HEK293 (cell line): ENCODE measurements at regions not wholly inside any gene's neighbourhood (a gene's known extent, or its start where the extent isn't known, plus 50 kb on each side); places are given as distances from the start of the nearest gene placed in this dataset.

Experiments used
- CTCF ChIA-PET: fragments of 350-600 bp; formaldehyde crosslinking; extraction: SDS; loops from one replicate; lab custom pipeline; 2021; ENCODE audit warnings: antibody characterized with exemption; lab: Yijun Ruan, JAX
- POLR2A ChIA-PET: fragments of 300-600 bp; formaldehyde crosslinking; extraction: SDS; loops from one replicate; lab custom pipeline; 2020; ENCODE audit warnings: antibody characterized with exemption, inconsistent platforms; lab: Yijun Ruan, JAX
- H3K27ac ChIP-seq: fragments of 200-500 bp; sonication (Bioruptor generic); 2 replicates; pipeline ENCODE4 v1.5.1; 2014; ENCODE audit warnings: low read depth, low read length, control low read depth, inconsistent platforms; ENCODE audit errors: extremely low read depth
- H3K36me3 ChIP-seq, 2 experiments: fragments of 200-500 bp in 1 of 2; sonication (Bioruptor generic) in 1 of 2; 1 replicate in 1 of 2; 2 replicates in 1 of 2; pipeline ENCODE4 v1.5.1; 2014 to 2017; ENCODE audit warnings: inconsistent platforms in 2 of 2, low read length in 2 of 2; ENCODE audit not compliant: control insufficient read depth in 2 of 2, insufficient read depth in 1 of 2
- H3K4me1 ChIP-seq: fragments of 200-500 bp; sonication (Bioruptor generic); 2 replicates; pipeline ENCODE4 v1.5.1; 2014; ENCODE audit warnings: mild to moderate bottlenecking, low read length, inconsistent platforms; ENCODE audit not compliant: control insufficient read depth, insufficient read depth
- H3K4me3 ChIP-seq: 2 replicates; pipeline ENCODE4 v1.5.1; 2011; ENCODE audit warnings: low read depth, mild to moderate bottlenecking, control low read depth, low read length, moderate library complexity
- H3K9me3 ChIP-seq: fragments of 200-500 bp; sonication (Bioruptor generic); 2 replicates; pipeline ENCODE4 v1.5.1; 2014; ENCODE audit warnings: low read depth, low read length, inconsistent platforms; ENCODE audit not compliant: control insufficient read depth, insufficient read depth
- MEIS1 ChIP-seq: sonication (generic); formaldehyde crosslinking; IDR thresholded peaks from 2 replicates; pipeline ENCODE4 v1.8.1; 2022; ENCODE audit warnings: missing genetic modification reagents, mild to moderate bottlenecking, borderline replicate concordance
- MYNN ChIP-seq: fragments of 450-650 bp; formaldehyde crosslinking; IDR thresholded peaks from 2 replicates; pipeline ENCODE4 v1.5.1; 2016; ENCODE audit warnings: missing biosample characterization, missing genetic modification characterization, borderline replicate concordance
- OVOL3 ChIP-seq: fragments of 450-650 bp; formaldehyde crosslinking; IDR thresholded peaks from 2 replicates; pipeline ENCODE4 v1.5.1; 2016; ENCODE audit warnings: missing biosample characterization, missing genetic modification characterization
- REPIN1 ChIP-seq: fragments of 450-650 bp; formaldehyde crosslinking; IDR thresholded peaks from 2 replicates; pipeline ENCODE4 v1.5.1; 2017; ENCODE audit warnings: missing biosample characterization, missing genetic modification characterization, low read depth
- ZBTB7A ChIP-seq: fragments of 450-650 bp; formaldehyde crosslinking; IDR thresholded peaks from 2 replicates; pipeline ENCODE4 v1.5.1; 2016; ENCODE audit warnings: low read depth, missing biosample characterization, missing genetic modification characterization
- ZEB2 ChIP-seq: fragments of 450-650 bp; formaldehyde crosslinking; IDR thresholded peaks from 2 replicates; pipeline ENCODE4 v1.5.1; 2016; ENCODE audit warnings: missing biosample characterization, missing genetic modification characterization
- ZNF214 ChIP-seq: fragments of 450-650 bp; formaldehyde crosslinking; IDR thresholded peaks from 2 replicates; pipeline ENCODE4 v1.5.1; 2017; ENCODE audit warnings: missing biosample characterization, mild to moderate bottlenecking, missing genetic modification characterization, borderline replicate concordance
- ZNF239 ChIP-seq: fragments of 450-650 bp; formaldehyde crosslinking; IDR thresholded peaks from 2 replicates; pipeline ENCODE4 v1.5.1; 2016; ENCODE audit warnings: missing biosample characterization, missing genetic modification characterization
- ZNF292 ChIP-seq: fragments of 450-650 bp; formaldehyde crosslinking; IDR thresholded peaks from 2 replicates; pipeline ENCODE4 v1.5.1; 2016; ENCODE audit warnings: low read depth, missing biosample characterization, missing genetic modification characterization, borderline replicate concordance
- ZNF335 ChIP-seq: fragments of 450-650 bp; formaldehyde crosslinking; conservative IDR thresholded peaks from 2 replicates; pipeline ENCODE4 v1.5.1; 2016; ENCODE audit warnings: missing biosample characterization, missing genetic modification characterization
- ZNF341 ChIP-seq: fragments of 450-650 bp; formaldehyde crosslinking; IDR thresholded peaks from 2 replicates; pipeline ENCODE4; 2016; ENCODE audit warnings: low read depth, missing biosample characterization, missing genetic modification characterization
- ZNF426 ChIP-seq: fragments of 450-650 bp; formaldehyde crosslinking; IDR thresholded peaks from 2 replicates; pipeline ENCODE4 v1.5.1; 2017; ENCODE audit warnings: missing biosample characterization, missing genetic modification characterization, mild to moderate bottlenecking, inconsistent platforms, moderate library complexity
- ZNF510 ChIP-seq: fragments of 450-650 bp; formaldehyde crosslinking; IDR thresholded peaks from 2 replicates; pipeline ENCODE4 v1.5.1; 2018; ENCODE audit warnings: mild to moderate bottlenecking, missing genetic modification characterization, missing biosample characterization; ENCODE audit not compliant: insufficient replicate concordance
- ZNF660 ChIP-seq: fragments of 450-650 bp; IDR thresholded peaks from 2 replicates; pipeline ENCODE4 v1.5.1; 2018; ENCODE audit warnings: missing biosample characterization, mild to moderate bottlenecking, missing genetic modification characterization
- ZNF664 ChIP-seq: fragments of 450-650 bp; formaldehyde crosslinking; IDR thresholded peaks from 2 replicates; pipeline ENCODE4 v1.5.1; 2016; ENCODE audit warnings: missing biosample characterization, missing genetic modification characterization
- ZNF701 ChIP-seq: fragments of 450-650 bp; formaldehyde crosslinking; IDR thresholded peaks from 2 replicates; pipeline ENCODE4 v1.5.1; 2016; ENCODE audit warnings: missing biosample characterization, missing genetic modification characterization
- ZNF76 ChIP-seq: fragments of 450-650 bp; formaldehyde crosslinking; IDR thresholded peaks from 2 replicates; pipeline ENCODE4; 2016; ENCODE audit warnings: low read depth, missing biosample characterization, missing genetic modification characterization, borderline replicate concordance
- ZNF768 ChIP-seq: fragments of 450-650 bp; formaldehyde crosslinking; IDR thresholded peaks from 2 replicates; pipeline ENCODE4 v1.5.1; 2018; ENCODE audit warnings: missing biosample characterization, mild to moderate bottlenecking, missing genetic modification characterization
- ZNF830 ChIP-seq: fragments of 450-650 bp; IDR thresholded peaks from 2 replicates; pipeline ENCODE4 v1.5.0; 2018; ENCODE audit warnings: missing biosample characterization, missing genetic modification characterization, low read depth, mild to moderate bottlenecking, moderate library complexity
- ZNF843 ChIP-seq: fragments of 450-650 bp; formaldehyde crosslinking; IDR thresholded peaks from 2 replicates; pipeline ENCODE4 v1.5.1; 2016; ENCODE audit warnings: missing biosample characterization, missing genetic modification characterization
- TF ChIP-seq, protein P1 (sequence below): fragments of 450-650 bp; formaldehyde crosslinking; IDR thresholded peaks from 2 replicates; pipeline ENCODE4 v1.5.1; 2016; ENCODE audit warnings: missing biosample characterization, missing genetic modification characterization
- TF ChIP-seq, protein P2 (sequence below): fragments of 450-650 bp; formaldehyde crosslinking; IDR thresholded peaks from 2 replicates; pipeline ENCODE4 v1.5.0; 2017; ENCODE audit warnings: missing biosample characterization, missing genetic modification characterization, borderline replicate concordance
- TF ChIP-seq, protein P3 (sequence below): fragments of 450-650 bp; formaldehyde crosslinking; IDR thresholded peaks from 2 replicates; pipeline ENCODE4 v1.5.1; 2016; ENCODE audit warnings: missing biosample characterization, missing genetic modification characterization, low read depth
- TF ChIP-seq, protein P4 (sequence below): fragments of 450-650 bp; formaldehyde crosslinking; IDR thresholded peaks from 2 replicates; pipeline ENCODE4 v1.5.1; 2016; ENCODE audit warnings: missing biosample characterization, missing genetic modification characterization
- TF ChIP-seq, protein P5 (sequence below): fragments of 450-650 bp; formaldehyde crosslinking; conservative IDR thresholded peaks from 2 replicates; pipeline ENCODE4 v1.5.1; 2016; ENCODE audit warnings: low read depth, missing biosample characterization, missing genetic modification characterization

DNA sequence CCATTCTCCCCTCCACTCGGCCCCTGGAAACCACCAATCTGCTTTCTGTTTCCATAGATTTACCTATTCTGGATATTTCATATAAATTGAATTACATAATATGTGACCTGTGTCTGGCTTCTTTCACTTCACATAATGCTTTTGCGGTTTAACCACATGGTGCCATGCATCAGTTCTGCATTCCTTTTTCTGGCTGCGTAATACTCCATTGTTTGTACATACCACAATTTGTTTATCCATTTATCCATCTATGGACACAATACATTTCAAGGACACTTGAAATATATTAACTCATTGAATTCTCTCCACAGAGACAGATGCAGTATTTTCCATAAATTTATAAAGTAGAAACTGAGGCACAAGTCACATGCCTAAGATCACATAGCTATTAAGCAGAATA is 110.3 kb upstream of the ETV6 start (continued):
- no peak for TF ChIP-seq ZNF701
- TF ChIP-seq ZNF426 (tag by site-specific recombination) = no peak
- TF ChIP-seq ZNF335 (tag by site-specific recombination) = no peak
- TF ChIP-seq ZNF341 (tag by site-specific recombination) = no peak
- TF ChIP-seq, protein P1, sequence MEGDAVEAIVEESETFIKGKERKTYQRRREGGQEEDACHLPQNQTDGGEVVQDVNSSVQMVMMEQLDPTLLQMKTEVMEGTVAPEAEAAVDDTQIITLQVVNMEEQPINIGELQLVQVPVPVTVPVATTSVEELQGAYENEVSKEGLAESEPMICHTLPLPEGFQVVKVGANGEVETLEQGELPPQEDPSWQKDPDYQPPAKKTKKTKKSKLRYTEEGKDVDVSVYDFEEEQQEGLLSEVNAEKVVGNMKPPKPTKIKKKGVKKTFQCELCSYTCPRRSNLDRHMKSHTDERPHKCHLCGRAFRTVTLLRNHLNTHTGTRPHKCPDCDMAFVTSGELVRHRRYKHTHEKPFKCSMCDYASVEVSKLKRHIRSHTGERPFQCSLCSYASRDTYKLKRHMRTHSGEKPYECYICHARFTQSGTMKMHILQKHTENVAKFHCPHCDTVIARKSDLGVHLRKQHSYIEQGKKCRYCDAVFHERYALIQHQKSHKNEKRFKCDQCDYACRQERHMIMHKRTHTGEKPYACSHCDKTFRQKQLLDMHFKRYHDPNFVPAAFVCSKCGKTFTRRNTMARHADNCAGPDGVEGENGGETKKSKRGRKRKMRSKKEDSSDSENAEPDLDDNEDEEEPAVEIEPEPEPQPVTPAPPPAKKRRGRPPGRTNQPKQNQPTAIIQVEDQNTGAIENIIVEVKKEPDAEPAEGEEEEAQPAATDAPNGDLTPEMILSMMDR (tag by site-specific recombination) = no peak
- TF ChIP-seq ZNF768 (tag by site-specific recombination) = no peak
- no peak for TF ChIP-seq ZNF292 (tag by site-specific recombination)

DNA sequence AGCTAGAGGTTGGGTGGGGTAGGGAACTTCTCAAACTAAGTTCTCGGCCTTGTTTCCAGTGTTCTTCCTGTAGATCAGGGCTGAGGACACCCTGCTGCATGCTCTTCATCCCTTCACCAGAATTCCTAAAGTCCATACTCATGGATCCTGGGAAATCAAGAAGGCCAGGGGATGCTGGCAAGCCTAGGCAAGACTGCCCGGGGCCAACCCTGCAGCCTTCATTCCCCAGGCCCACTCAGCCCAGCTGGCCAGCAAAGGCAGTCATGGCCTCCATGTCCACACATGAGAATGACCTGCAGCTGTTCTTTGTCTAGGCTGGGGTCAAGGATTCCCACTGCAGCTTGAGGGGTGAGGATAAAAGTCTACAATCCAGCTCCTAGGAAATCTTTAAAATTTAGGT is 109.3 kb upstream of the ETV6 start:
- ChIA-PET POLR2A (no interaction called here), CTCF (no interaction called here)
- no peak overlapping the region for H3K4me3 ChIP-seq
- no peak overlapping the region for H3K27ac ChIP-seq
- H3K4me1 ChIP-seq = no peaks in the 10 kb centered on the region
- H3K36me3 ChIP-seq = no peaks in the 10 kb centered on the region
- H3K9me3 ChIP-seq = no peaks in the 10 kb centered on the region
- TF ChIP-seq ZNF664 (tag by site-specific recombination) (no peak), REPIN1 (tag by site-specific recombination) (no peak), ZNF76 (no peak), ZNF830 (tag by site-specific recombination) (no peak), ZNF214 (tag by site-specific recombination) (no peak), ZNF239 (tag by site-specific recombination) (no peak), OVOL3 (tag by site-specific recombination) (no peak), ZNF510 (no peak), ZNF843 (no peak), ZEB2 (tag by site-specific recombination) (no peak), ZNF660 (tag by site-specific recombination) (no peak), ZBTB7A (no peak), MEIS1 (CRISPR knock-in tag) (no peak), MYNN (tag by site-specific recombination) (no peak)
- TF ChIP-seq, protein P2, sequence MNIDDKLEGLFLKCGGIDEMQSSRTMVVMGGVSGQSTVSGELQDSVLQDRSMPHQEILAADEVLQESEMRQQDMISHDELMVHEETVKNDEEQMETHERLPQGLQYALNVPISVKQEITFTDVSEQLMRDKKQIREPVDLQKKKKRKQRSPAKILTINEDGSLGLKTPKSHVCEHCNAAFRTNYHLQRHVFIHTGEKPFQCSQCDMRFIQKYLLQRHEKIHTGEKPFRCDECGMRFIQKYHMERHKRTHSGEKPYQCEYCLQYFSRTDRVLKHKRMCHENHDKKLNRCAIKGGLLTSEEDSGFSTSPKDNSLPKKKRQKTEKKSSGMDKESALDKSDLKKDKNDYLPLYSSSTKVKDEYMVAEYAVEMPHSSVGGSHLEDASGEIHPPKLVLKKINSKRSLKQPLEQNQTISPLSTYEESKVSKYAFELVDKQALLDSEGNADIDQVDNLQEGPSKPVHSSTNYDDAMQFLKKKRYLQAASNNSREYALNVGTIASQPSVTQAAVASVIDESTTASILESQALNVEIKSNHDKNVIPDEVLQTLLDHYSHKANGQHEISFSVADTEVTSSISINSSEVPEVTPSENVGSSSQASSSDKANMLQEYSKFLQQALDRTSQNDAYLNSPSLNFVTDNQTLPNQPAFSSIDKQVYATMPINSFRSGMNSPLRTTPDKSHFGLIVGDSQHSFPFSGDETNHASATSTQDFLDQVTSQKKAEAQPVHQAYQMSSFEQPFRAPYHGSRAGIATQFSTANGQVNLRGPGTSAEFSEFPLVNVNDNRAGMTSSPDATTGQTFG (tag by site-specific recombination) = no peak
- TF ChIP-seq, protein P3, sequence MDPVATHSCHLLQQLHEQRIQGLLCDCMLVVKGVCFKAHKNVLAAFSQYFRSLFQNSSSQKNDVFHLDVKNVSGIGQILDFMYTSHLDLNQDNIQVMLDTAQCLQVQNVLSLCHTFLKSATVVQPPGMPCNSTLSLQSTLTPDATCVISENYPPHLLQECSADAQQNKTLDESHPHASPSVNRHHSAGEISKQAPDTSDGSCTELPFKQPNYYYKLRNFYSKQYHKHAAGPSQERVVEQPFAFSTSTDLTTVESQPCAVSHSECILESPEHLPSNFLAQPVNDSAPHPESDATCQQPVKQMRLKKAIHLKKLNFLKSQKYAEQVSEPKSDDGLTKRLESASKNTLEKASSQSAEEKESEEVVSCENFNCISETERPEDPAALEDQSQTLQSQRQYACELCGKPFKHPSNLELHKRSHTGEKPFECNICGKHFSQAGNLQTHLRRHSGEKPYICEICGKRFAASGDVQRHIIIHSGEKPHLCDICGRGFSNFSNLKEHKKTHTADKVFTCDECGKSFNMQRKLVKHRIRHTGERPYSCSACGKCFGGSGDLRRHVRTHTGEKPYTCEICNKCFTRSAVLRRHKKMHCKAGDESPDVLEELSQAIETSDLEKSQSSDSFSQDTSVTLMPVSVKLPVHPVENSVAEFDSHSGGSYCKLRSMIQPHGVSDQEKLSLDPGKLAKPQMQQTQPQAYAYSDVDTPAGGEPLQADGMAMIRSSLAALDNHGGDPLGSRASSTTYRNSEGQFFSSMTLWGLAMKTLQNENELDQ (tag by site-specific recombination) = no peak
- TF ChIP-seq, protein P4, sequence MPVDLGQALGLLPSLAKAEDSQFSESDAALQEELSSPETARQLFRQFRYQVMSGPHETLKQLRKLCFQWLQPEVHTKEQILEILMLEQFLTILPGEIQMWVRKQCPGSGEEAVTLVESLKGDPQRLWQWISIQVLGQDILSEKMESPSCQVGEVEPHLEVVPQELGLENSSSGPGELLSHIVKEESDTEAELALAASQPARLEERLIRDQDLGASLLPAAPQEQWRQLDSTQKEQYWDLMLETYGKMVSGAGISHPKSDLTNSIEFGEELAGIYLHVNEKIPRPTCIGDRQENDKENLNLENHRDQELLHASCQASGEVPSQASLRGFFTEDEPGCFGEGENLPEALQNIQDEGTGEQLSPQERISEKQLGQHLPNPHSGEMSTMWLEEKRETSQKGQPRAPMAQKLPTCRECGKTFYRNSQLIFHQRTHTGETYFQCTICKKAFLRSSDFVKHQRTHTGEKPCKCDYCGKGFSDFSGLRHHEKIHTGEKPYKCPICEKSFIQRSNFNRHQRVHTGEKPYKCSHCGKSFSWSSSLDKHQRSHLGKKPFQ = no peak
- TF ChIP-seq, protein P5, sequence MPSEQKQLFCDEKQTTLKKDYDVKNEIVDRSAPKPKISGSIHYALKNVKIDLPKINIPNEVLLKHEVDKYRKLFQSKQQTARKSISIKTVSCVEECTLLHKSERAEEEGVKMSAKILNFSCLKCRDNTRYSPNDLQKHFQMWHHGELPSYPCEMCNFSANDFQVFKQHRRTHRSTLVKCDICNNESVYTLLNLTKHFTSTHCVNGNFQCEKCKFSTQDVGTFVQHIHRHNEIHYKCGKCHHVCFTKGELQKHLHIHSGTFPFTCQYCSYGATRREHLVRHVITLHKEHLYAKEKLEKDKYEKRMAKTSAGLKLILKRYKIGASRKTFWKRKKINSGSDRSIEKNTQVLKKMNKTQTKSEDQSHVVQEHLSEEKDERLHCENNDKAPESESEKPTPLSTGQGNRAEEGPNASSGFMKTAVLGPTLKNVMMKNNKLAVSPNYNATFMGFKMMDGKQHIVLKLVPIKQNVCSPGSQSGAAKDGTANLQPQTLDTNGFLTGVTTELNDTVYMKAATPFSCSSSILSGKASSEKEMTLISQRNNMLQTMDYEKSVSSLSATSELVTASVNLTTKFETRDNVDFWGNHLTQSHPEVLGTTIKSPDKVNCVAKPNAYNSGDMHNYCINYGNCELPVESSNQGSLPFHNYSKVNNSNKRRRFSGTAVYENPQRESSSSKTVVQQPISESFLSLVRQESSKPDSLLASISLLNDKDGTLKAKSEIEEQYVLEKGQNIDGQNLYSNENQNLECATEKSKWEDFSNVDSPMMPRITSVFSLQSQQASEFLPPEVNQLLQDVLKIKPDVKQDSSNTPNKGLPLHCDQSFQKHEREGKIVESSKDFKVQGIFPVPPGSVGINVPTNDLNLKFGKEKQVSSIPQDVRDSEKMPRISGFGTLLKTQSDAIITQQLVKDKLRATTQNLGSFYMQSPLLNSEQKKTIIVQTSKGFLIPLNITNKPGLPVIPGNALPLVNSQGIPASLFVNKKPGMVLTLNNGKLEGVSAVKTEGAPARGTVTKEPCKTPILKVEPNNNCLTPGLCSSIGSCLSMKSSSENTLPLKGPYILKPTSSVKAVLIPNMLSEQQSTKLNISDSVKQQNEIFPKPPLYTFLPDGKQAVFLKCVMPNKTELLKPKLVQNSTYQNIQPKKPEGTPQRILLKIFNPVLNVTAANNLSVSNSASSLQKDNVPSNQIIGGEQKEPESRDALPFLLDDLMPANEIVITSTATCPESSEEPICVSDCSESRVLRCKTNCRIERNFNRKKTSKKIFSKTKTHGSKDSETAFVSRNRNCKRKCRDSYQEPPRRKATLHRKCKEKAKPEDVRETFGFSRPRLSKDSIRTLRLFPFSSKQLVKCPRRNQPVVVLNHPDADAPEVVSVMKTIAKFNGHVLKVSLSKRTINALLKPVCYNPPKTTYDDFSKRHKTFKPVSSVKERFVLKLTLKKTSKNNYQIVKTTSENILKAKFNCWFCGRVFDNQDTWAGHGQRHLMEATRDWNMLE (tag by site-specific recombination) = no peak
